ENCODE measurements at regions not wholly inside any gene's neighbourhood (a gene's known extent, or its start where the extent isn't known, plus 50 kb on each side); places are given as distances from the start of the nearest gene placed in this dataset.

- TF ChIP-seq POLR2AphosphoS5 (IDR thresholded peaks at IDR 0.05; ENCODE audit: low read depth, low read length) (0 out of 2 replicates have a peak, but pooled peaks have one; percentile 25), CTCF (IDR thresholded peaks at IDR 0.05 in 2 of 3, conservative IDR thresholded peaks at IDR 0.05 in 1 of 3; ENCODE audit: borderline replicate concordance in 1 of 3, insufficient read depth in 1 of 3, low read depth in 2 of 3, low read length in 2 of 3) (no peak), EGR1 (IDR thresholded peaks at IDR 0.05; ENCODE audit: low read depth) (no peak; the same call in 1 of the 2 replicates), SIN3A (IDR thresholded peaks at IDR 0.05; ENCODE audit: low read depth) (peak; percentile 54; the same call in 1 of the 2 replicates), POLR2A (IDR thresholded peaks at IDR 0.05; ENCODE audit: borderline replicate concordance, extremely low read depth, insufficient read depth, insufficient read length) (no peak), MAX (IDR thresholded peaks at IDR 0.05) (peak; percentile 59), EZH2phosphoT487 (IDR thresholded peaks at IDR 0.05; ENCODE audit: borderline replicate concordance) (no peak), SP1 (IDR thresholded peaks at IDR 0.05; ENCODE audit: low read depth) (peak; percentile 81), TCF7L2 (IDR thresholded peaks at IDR 0.05; ENCODE audit: borderline replicate concordance, extremely low read depth, insufficient read depth, insufficient read length) (no peak), FOSL1 (IDR thresholded peaks at IDR 0.05; ENCODE audit: low read depth) (peak; percentile 90), REST (IDR thresholded peaks at IDR 0.05; ENCODE audit: low read depth) (no peak), CEBPB (IDR thresholded peaks at IDR 0.05; ENCODE audit: low read depth) (peak; percentile 99)
These were observed 109.9 kb downstream of the AHR start for GRCh38 chr7:17408245-17408903.
